Activated naive CD8-positive, alpha-beta T cell treated with anti-CD3 and anti-CD28 coated beads, Interleukin-2, amount 50 U/mL, for 24 hours (primary cell): ENCODE measurements at regions not wholly inside any gene's neighbourhood (a gene's known extent, or its start where the extent isn't known, plus 50 kb on each side); places are given as distances from the start of the nearest gene placed in this dataset.
"Not testable (repeated sequence)": the region's sequence is repeated elsewhere in the genome, so short reads cannot be mapped to it uniquely, and the experiment has no call there.

Experiments
- ATAC-seq: fragments of 150-1000 bp; cut with Tn5 transposase; one replicate; pipeline ENCODE4 v1.10.0; 2021
- DNase-seq: peaks from one replicate; pipeline ENCODE4 v3.0.0; 2021
- H3K27ac Mint-ChIP-seq: one replicate; pipeline ENCODE4 v1.8.0; 2021; ENCODE audit warnings: mild to moderate bottlenecking, mixed read lengths
- H3K27me3 Mint-ChIP-seq: one replicate; pipeline ENCODE4 v1.8.0; 2021; ENCODE audit warnings: mixed read lengths
- H3K36me3 Mint-ChIP-seq: one replicate; pipeline ENCODE4 v1.8.0; 2021; ENCODE audit warnings: low read depth, mixed read lengths
- H3K4me1 Mint-ChIP-seq: one replicate; pipeline ENCODE4 v1.8.0; 2021; ENCODE audit warnings: mixed read lengths
- H3K4me3 Mint-ChIP-seq: one replicate; pipeline ENCODE4 v1.8.0; 2021; ENCODE audit warnings: mild to moderate bottlenecking, moderate library complexity, mixed read lengths
- H3K9me3 Mint-ChIP-seq: one replicate; pipeline ENCODE4 v1.8.0; 2021; ENCODE audit warnings: mixed read lengths

DNA sequence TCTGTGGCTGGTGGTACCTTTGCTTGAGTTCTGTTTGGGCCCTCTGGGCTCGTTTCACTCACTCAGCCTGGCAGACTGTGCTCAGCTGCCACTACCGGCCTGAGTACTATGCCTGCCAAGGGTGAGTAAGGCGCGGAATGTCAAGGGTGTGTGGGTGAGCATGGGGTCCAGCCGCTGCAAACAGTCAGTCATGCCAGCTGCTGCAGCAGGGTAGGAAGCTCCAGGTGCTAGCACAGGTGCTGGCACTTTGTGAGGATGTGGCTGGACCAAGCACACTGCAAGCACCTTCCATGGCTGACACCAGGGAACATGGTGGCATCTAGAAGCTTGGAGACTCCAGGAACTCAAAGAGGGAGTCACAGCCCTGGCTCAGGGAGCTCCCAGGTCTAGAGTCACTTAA lies 368.6 kb upstream of the ACO1 start:
- Mint-ChIP-seq H3K27ac (no peak overlapping the region), H3K27me3 (peaks cover 1% of the 10 kb centered on the region), H3K4me3 (no peak overlapping the region), H3K9me3 (no peaks in the 10 kb centered on the region), H3K36me3 (no peaks in the 10 kb centered on the region), H3K4me1 (no peaks in the 10 kb centered on the region)
- DNase-seq (no peak), ATAC-seq (no peak)

DNA sequence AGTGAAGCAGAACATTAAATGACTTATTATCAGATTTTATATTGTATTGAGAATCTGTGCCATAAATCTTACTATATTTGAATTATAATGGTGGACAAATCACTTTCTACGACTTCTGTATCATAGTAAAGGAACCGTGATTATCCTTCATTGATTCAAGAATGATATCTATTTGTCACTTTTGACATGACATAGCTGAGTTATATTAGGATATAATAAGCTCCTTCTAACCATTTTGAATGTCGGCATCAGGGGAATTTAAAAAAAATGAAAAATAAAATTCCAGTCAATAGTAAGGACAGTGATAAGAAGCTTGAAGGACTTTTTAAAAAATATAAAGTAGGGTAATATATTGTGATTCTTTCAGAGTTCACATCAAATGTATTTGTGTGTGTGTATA lies 338.9 kb upstream of the ACO1 start:
- Mint-ChIP-seq H3K4me3 (no peak overlapping the region), H3K27ac (no peak overlapping the region), H3K4me1 (no peaks in the 10 kb centered on the region), H3K36me3 (no peaks in the 10 kb centered on the region), H3K9me3 (peaks cover 3% of the 10 kb centered on the region), H3K27me3 (no peaks in the 10 kb centered on the region)
- no peak for ATAC-seq
- DNase-seq: no peak

DNA sequence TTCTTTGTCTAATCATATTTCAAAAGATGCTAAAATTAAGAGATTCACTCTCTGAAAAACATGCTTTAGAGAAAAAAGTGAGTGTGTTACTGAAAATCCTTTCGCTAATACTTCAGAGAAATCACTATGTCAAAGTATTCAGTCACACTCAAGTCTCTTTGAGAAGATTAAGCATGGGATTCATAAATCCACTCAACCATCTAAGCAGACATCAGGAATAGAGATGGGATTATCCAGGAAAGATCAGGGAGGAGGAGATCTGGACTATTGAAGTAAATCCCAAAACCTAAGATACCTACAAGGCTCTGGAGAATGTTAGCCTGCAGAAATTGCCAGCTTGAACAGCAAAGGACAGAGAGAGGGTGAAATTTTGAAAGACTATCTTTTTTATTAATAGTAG lies 317.2 kb upstream of the ACO1 start:
- H3K27me3 Mint-ChIP-seq: no peaks in the 10 kb centered on the region
- no peaks in the 10 kb centered on the region for H3K4me1 Mint-ChIP-seq
- no peaks in the 10 kb centered on the region for H3K36me3 Mint-ChIP-seq
- no peak for ATAC-seq
- no peak overlapping the region for H3K4me3 Mint-ChIP-seq
- no peak overlapping the region for H3K27ac Mint-ChIP-seq
- no peaks in the 10 kb centered on the region for H3K9me3 Mint-ChIP-seq
- no peak for DNase-seq

DNA sequence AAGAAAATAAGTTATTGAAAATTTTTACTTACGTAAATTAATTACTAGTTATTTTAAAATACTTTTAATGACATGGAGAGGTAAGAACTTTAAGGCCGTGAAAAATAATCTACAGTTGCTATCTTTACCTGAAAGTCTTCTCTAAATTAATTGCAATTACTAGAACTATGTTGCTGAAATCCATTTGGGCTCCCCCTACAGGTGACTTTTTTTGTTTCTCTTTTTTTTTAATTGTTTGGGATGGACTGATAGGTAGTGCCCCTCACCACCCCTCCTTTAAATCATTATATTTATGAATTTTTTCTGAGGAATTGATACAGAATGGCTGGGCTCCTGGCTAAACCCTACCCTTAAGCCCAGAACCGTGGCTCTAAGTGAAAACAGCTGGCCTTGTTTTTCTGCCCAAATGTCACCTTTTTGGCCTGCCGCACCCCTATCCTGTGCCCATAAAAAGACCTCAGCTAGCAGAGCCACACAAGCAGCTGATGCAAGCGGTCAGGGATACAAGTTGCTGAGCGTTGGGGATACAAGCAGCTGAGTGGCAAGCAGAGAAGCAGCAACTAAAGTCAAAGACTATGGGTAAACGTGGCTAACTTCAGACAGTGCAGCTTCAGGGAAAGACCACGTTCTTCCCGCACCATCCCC lies 315.2 kb upstream of the ACO1 start:
- Mint-ChIP-seq H3K36me3 (no peaks in the 10 kb centered on the region), H3K27ac (no peak overlapping the region), H3K4me3 (no peak overlapping the region), H3K4me1 (no peaks in the 10 kb centered on the region), H3K27me3 (no peaks in the 10 kb centered on the region), H3K9me3 (no peaks in the 10 kb centered on the region)
- ATAC-seq: no peak
- DNase-seq: no peak

DNA sequence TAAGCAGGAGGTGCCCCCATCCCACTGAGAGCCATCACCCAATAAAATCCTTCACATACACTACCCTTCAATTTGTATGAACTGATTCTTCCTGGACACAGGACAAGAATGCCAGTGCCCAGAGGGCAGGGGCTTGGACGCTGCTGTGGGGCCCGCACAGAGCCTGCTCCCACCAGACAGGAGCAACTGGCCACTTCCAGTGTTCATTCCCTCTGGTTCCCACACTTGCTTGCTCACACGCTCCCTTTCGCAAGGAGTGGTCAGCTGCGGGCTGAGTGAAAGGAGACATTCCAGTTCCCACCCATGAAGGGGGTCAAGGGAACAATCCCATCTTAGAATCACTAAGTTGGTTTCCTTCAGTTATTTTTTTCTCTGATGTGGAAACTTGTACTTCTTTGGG lies 314.5 kb upstream of the ACO1 start:
- no peaks in the 10 kb centered on the region for H3K4me1 Mint-ChIP-seq
- DNase-seq (no peak), ATAC-seq (no peak)
- H3K27ac Mint-ChIP-seq: no peak overlapping the region
- no peaks in the 10 kb centered on the region for H3K27me3 Mint-ChIP-seq
- no peaks in the 10 kb centered on the region for H3K36me3 Mint-ChIP-seq
- peaks cover 5% of the 10 kb centered on the region for H3K9me3 Mint-ChIP-seq
- H3K4me3 Mint-ChIP-seq: no peak overlapping the region

DNA sequence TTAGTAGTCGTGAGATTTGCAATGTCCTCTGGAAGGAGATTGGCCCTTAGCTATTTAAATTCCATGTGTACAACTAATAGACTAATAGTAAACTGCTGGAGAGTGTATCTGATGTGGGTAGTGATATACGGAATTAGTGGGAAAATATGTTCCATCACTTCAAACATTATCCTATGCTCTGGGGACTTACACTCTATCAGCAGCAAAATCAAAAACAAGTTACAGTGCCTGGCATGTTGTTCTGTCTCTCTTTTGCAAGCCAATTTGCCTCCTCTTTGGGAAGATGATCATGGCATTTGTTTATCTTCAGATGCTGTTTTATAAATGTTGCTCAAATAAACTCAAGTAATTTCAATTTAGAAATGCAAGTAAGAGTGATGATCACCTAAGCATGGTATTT lies 311.9 kb upstream of the ACO1 start:
- Mint-ChIP-seq H3K4me1 (no peaks in the 10 kb centered on the region), H3K36me3 (no peaks in the 10 kb centered on the region), H3K27me3 (no peaks in the 10 kb centered on the region), H3K4me3 (no peak overlapping the region), H3K27ac (no peak overlapping the region), H3K9me3 (peaks cover 6% of the 10 kb centered on the region)
- DNase-seq: no peak
- no peak for ATAC-seq

DNA sequence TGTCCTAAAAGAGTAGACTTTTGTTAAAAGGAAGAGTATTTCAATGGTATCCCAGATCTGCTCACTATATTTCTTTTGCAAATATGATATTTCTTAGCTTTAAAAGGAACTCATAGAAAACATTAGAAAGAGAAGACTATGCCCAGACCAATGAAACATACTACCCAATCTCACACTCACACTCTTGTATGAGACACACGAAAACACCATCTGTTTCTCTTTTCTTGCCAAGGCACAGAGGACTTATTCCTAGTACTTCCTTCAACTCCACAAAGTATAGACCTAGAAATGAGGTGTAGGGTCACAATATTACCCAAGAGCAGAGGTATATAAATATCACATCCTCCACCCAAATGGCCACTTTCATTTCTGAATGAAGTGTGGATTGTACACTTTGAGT lies 292.4 kb upstream of the ACO1 start:
- H3K36me3 Mint-ChIP-seq: no peaks in the 10 kb centered on the region
- ATAC-seq (no peak), DNase-seq (no peak)
- no peaks in the 10 kb centered on the region for H3K4me1 Mint-ChIP-seq
- no peak overlapping the region for H3K27ac Mint-ChIP-seq
- peaks cover 9% of the 10 kb centered on the region for H3K9me3 Mint-ChIP-seq
- H3K27me3 Mint-ChIP-seq: no peaks in the 10 kb centered on the region
- no peak overlapping the region for H3K4me3 Mint-ChIP-seq

DNA sequence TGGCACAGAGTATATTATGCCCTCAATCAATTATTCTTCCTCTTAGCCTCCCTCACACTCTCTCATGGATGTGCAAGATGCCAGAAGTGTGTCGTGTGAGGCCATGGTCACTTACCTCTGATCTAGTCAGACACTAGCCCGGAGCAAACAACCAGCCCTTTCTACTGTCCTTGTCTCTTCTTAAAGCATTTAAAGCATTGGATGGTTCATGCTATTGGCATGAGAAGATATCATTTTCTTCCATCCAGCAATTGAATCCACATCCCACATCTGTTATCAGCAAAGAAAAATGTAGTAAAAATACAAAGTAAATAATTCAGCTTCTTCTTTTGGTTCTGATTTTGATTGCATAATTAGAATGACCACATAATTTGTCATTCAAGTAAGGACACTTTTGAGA lies 267.2 kb upstream of the ACO1 start:
- no peak for DNase-seq
- no peaks in the 10 kb centered on the region for H3K4me1 Mint-ChIP-seq
- H3K36me3 Mint-ChIP-seq: no peaks in the 10 kb centered on the region
- H3K27ac Mint-ChIP-seq: no peak overlapping the region
- H3K4me3 Mint-ChIP-seq: no peak overlapping the region
- no peaks in the 10 kb centered on the region for H3K27me3 Mint-ChIP-seq
- peaks cover 5% of the 10 kb centered on the region for H3K9me3 Mint-ChIP-seq
- ATAC-seq: no peak

DNA sequence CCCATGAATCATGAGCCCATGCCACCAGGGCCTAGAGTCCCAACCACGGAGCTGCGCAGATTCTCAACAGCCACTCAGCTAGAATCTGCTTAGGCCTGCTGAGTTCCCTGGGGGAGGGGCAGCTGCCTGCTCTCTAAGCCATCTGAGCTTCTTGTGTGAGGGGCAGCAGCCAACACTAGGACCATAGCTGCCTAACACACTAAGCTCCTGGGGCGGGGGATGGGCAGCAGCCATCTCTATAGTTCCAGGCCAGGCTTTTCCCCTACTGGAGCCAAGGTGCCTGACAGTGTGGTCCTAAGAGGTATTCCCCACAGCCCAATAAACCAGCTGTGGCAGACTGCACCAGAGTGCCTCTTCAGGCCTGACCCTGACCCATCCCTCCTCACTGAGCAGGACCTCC lies 255.9 kb upstream of the ACO1 start:
- H3K9me3 Mint-ChIP-seq: no peaks in the 10 kb centered on the region
- H3K4me3 Mint-ChIP-seq: no peak overlapping the region
- no peaks in the 10 kb centered on the region for H3K4me1 Mint-ChIP-seq
- H3K27ac Mint-ChIP-seq: no peak overlapping the region
- no peaks in the 10 kb centered on the region for H3K36me3 Mint-ChIP-seq
- no peaks in the 10 kb centered on the region for H3K27me3 Mint-ChIP-seq
- DNase-seq (no peak), ATAC-seq (no peak)

DNA sequence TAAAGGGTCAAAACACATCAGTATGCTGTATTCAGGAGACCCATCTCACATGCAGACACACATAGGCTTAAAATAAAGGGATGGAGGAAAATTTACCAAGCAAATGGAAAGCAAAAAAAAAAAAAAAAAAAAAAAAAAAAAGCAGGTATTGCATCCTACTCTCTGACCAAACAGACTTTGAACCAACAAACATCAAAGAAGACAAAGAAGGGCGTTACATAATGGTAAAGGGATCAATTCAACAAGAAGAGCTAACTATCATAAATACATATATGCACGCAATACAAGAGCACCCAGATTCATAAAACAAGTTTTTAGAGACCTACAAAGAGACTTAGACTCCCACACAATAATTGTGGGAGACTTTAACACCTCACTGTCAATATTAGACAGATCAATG lies 253.7 kb upstream of the ACO1 start:
- not testable (repeated sequence) for H3K9me3 Mint-ChIP-seq, H3K27me3 Mint-ChIP-seq, ATAC-seq, DNase-seq, H3K4me3 Mint-ChIP-seq, H3K4me1 Mint-ChIP-seq, H3K27ac Mint-ChIP-seq, H3K36me3 Mint-ChIP-seq

DNA sequence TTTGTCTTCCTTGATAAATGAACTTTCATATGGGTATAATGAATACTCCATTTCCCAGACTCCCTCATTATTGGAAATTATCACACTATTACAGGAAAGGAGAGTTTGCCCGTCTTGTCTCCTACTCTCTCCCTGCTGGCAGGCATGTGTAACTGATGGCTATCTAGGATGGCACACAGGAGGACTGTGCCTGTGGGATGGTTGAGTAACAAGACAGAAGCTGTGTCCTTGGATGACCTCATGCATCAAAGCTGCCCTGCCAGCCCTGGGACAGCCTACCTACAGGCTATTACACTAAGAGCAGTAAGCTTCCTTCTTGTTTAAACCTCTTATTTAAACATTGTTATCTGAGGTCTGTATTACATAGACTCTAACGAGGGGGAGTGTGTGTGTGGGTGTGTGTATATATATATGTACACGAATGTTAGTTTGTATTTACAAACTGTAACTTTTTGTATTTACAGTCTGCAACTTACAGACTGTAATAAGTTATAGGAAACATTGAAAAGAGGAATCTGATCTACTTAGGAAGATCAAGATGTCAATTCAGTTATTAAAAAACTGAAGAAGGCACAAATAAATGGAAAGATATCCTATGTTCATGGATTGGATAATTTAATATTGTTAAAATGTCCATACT lies 247.6 kb upstream of the ACO1 start:
- no peak for DNase-seq
- Mint-ChIP-seq H3K36me3 (no peaks in the 10 kb centered on the region), H3K27ac (no peak overlapping the region), H3K4me1 (no peaks in the 10 kb centered on the region), H3K4me3 (no peak overlapping the region), H3K27me3 (no peaks in the 10 kb centered on the region), H3K9me3 (no peaks in the 10 kb centered on the region)
- ATAC-seq: no peak

DNA sequence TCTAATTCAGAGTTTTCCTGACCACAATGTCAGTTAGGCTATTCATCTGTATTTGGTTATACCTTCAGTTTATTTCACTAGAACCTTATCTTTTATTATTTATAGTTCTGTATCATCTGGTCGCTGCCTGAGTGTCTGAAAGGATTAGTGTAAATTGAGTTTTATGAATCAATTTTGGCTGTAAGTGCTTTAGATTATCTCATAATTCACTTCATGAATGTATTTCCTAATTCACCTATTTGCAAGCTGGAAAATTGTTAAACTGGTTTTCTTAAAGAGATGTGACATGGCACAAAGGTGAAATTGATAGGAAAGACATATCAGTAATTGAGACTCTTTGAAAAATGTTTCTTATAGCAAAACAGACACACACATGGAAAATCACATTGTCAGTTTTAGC lies 242.4 kb upstream of the ACO1 start:
- ATAC-seq (no peak), DNase-seq (no peak)
- Mint-ChIP-seq H3K27ac (no peak overlapping the region), H3K4me3 (no peak overlapping the region), H3K36me3 (no peaks in the 10 kb centered on the region), H3K4me1 (no peaks in the 10 kb centered on the region), H3K27me3 (no peaks in the 10 kb centered on the region), H3K9me3 (no peaks in the 10 kb centered on the region)

DNA sequence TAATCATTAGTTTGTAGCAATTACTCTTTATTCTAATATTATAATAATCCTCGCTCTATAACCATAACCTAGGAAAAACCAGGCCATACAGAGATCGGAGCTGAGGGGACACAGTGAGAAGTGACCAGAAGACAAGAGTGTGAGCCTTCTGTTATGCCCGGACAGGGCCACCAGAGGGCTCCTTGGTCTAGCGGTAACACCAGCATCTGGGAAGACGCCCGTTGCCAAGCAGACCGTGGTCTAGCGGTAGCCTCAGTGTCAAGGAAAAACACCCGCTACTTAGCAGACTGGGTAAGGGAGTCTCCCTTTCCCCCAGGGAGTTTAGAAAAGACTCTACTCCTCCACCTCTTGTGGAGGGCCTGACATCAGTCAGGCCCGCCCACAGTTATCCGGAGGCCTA lies 235.9 kb upstream of the ACO1 start:
- H3K27me3 Mint-ChIP-seq, H3K4me1 Mint-ChIP-seq, ATAC-seq, H3K27ac Mint-ChIP-seq, DNase-seq, H3K36me3 Mint-ChIP-seq, H3K9me3 Mint-ChIP-seq, H3K4me3 Mint-ChIP-seq: not testable (repeated sequence)

DNA sequence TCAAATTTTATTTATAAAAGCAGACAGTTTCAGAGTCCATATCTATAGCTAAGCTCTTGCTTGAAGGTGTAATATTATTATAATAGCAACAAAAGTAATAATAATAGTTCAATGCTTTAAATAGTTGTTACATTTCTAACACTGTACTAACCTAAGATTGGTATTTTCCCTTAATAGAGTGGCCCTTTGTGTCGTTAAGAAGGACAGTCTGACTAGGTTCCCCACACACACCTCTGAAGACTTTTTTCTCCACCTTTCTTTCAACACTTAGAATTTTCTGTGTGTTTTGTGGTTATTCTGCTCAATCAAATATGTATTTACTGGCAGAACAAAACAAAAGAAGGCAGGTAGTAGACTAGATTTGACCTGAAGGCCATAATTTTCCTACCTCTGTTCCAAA lies 223.2 kb upstream of the ACO1 start:
- H3K4me3 Mint-ChIP-seq: no peak overlapping the region
- no peak overlapping the region for H3K27ac Mint-ChIP-seq
- H3K27me3 Mint-ChIP-seq: peaks cover 2% of the 10 kb centered on the region
- no peaks in the 10 kb centered on the region for H3K36me3 Mint-ChIP-seq
- H3K4me1 Mint-ChIP-seq: no peaks in the 10 kb centered on the region
- H3K9me3 Mint-ChIP-seq: no peaks in the 10 kb centered on the region
- DNase-seq: no peak
- no peak for ATAC-seq

DNA sequence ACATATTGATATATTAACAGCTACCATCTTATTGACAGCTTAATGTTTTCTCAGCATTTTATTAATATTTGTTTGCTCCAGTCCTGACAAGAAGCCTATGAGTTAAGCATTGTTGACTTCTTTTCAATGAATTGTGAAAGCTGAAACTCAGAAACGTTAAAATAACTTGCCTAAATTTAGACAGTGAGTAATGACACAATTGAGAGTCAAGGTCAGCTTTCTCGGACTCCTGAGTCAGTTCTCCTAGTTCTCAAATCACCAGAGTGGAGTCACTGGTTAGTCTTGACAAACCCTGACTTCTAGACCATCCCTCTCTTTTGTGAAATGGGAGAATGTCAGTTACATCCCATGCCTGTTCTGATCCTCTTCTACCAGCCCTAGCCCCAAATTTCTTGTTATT lies 222.7 kb upstream of the ACO1 start:
- Mint-ChIP-seq H3K4me3 (no peak overlapping the region), H3K9me3 (no peaks in the 10 kb centered on the region), H3K4me1 (no peaks in the 10 kb centered on the region), H3K27ac (no peak overlapping the region), H3K27me3 (peaks cover 2% of the 10 kb centered on the region), H3K36me3 (no peaks in the 10 kb centered on the region)
- ATAC-seq: no peak
- DNase-seq: no peak

DNA sequence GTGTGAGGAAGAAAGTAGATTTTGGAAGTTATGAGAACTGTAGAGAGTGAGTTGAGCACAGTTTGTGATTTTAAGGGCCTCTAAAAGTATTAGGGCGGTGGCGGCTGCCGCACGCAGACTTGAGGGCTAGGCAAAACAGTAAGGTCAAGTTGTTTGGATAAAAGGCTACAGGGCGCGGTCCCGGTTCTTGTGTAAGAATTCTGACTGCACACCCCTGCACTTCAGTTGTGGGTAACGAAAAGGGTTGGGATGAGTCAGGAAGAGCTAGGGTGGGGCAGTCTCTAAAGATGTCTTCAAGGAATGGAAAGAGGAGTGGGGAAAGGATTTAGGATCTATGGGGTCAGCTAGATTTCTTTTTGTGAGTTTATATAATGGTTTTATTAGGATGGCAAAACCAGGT lies 218.1 kb upstream of the ACO1 start:
- DNase-seq, ATAC-seq, H3K36me3 Mint-ChIP-seq, H3K27me3 Mint-ChIP-seq, H3K4me1 Mint-ChIP-seq, H3K9me3 Mint-ChIP-seq, H3K4me3 Mint-ChIP-seq, H3K27ac Mint-ChIP-seq: not testable (repeated sequence)
